NCI-H2171 treated with DMSO at 0.1 percent for 48 hours (cell line): ENCODE measurements at regions not wholly inside any gene's neighbourhood (a gene's known extent, or its start where the extent isn't known, plus 50 kb on each side); places are given as distances from the start of the nearest gene placed in this dataset.
"Not testable (repeated sequence)": the region's sequence is repeated elsewhere in the genome, so short reads cannot be mapped to it uniquely, and the experiment has no call there.

ENCODE experiments used
- DNase-seq: peaks from one replicate; lab custom pipeline; 2025; lab: John Stamatoyannopoulos, UW

DNA sequence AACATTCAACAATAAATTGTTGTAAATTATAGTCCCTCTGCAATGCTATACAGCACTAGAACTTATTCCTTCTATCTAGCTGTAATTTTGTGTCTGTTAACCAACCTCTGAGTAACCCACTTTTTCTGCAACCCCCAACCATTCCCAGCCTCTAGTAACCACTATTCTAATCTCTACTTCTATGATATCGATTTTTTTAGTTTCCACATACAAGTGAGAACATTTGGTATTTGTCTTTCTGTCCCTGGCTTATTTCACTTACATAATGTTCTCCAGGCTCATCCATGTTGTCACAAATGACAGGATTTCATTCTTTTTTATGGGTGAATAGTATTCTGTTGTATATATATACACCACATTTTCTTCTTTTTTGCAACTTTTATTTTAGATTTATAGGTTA lies 147.6 kb downstream of the MAIP1 start:
- no peak for DNase-seq

DNA sequence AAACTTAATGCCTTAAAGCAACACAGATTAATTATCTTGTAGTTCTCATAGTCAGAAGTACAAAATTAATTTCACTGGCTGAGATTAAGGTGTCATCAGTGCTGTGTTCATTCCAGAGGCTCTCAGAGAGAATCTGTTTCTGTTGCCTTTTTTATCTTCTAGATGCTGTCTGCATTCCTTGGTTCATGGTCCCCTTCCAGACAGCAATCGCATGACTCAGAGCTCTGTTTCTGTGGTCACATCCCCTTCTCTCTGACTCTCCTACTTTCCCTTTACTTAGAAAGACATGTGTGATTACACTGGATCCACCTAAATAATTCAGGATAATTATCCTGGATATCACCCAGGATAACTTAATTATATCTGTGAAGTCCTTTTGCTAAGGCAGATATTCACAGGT lies 148.6 kb downstream of the MAIP1 start:
- DNase-seq, result no peak

DNA sequence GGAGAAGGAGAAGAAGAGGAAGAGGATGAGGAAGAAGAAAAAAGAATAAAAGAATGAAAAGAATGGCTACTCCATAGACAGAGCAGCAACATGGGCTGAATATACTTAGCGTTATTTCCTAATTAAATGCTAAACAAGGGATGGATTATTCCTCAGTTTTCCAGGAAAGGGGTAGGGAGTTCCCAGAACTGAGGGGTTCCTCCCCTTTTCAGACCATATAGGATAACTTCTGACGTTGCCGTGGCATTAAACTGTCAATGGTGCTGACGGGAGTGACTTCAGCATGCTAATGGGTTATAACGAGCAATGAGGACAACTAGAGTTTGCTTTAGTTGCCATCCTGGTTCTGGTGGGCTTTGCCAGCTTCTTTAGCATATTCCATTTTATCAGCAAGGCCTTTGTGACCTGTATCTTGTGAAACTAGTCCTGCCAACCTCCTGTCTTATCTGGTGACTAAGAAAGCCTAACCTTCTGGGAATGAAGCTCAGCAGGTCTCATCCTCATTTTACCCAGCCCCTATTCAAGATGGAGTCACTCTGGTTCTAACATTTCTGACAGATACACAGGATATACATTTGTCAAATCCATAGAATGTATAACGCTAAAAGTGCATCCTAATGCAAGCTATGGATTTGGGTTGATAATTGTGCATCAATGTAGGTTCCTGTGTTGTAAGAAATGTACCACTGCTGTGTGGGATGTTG lies 152.3 kb downstream of the MAIP1 start:
- DNase-seq, result no peak

DNA sequence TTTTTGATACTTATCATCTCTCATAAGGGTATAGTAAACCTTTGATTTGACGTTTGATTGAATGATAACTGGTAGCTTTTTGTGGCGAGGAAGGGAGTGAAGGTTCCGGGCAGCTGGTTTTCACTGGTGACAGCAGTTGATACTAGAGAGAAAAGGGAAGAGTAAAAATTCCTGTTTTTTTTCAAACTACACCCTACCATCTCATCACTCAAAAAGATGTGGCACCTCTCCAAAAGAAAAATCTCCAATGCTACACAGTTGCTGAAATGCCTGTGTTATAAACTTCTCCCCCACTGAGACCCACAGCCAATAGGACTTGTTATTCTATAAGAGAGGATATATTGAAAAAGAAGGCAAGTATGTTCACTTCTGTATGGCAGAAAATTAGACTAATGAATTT lies 154.0 kb downstream of the MAIP1 start:
- no peak for DNase-seq

DNA sequence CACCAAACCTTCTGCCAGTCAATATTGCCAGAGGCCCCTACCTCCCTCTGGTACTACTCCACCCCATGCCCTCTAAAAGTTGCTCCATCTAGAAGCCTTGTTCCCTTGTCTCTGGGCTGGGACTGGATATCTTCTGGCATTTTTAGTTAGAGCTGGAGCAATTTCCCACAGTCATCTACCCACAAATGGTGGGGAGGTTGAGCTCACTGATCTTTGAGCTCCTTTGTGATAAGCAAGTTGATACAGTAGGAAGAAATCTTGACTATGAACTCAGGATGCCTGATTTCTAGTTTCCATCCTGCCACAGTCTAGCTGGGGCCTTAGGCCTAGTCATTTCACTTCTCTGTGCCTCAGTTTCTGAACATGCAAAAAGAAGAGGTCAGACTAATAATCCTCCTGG lies 155.0 kb downstream of the MAIP1 start:
- DNase-seq, result no peak

DNA sequence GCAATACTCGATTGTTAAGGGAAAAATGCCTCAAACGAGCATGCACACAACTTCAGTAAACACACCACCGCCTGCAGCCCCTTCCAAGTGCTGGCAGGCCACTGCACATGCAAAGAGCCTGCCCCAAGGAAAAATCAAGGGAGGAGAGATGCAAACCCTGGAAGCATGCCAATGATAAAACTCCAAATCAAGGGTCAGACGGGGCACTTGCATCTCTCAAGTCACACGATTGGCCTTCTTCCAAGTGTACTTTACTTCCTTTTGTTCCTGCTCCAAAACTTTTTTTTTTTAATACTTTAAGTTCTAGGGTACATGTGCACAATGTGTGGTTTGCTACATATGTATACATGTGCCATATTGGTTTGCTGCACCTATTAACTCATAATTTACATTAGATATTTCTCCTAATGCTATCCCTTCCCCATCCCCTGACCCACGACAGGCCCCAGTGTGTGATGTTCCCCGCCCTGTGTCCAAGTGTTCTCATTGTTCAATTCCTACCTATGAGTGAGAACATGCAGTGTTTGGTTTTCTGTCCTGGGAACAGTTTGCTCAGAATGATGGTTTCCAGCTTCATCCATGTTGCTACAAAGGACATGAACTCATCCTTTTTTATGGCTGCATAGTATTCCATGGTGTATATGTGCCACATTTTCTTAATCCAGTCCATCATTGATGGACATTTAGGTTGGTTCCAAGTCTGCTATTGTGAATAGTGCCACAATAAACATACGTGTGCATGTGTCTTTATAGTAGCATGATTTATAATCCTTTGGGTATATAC lies 157.8 kb downstream of the MAIP1 start:
- not testable (repeated sequence) for DNase-seq

DNA sequence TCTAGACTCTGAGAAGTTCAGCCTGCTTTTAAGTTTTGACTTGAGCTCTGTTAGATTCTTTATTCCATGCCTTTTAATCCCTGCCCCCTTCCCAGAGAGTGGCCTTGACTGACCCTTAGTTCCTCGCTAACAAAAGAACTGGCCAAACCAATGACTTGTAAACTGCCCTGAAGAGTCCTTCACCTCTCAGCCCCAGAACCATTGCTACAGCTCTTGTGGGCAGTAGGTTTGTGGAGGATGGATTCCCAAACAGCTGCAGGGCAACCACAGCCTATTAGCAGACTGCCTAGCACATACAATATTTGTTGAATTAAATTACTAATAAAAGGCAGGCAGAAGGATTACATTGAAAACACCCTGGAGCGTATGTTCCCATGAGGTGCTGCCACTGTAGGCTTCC lies 163.9 kb downstream of the MAIP1 start:
- no peak for DNase-seq

DNA sequence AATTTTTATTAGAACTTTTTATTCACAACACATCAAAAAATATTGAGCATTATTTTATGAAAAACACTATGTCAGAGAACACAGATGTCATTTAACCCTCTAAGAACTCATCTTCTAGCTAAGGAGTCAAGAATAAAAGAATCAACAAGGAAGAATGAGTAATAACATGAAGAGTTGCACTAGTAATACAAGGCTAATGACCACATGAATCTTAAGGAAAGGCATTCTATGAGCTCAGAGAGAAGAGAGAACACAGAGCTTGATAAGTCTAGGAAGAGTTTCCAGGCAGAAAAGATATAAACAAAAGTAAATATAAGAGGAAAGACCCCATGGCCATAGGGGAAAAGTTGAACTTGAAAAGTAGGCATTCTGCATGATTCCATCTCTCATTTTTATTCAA lies 166.5 kb downstream of the MAIP1 start:
- no peak for DNase-seq

DNA sequence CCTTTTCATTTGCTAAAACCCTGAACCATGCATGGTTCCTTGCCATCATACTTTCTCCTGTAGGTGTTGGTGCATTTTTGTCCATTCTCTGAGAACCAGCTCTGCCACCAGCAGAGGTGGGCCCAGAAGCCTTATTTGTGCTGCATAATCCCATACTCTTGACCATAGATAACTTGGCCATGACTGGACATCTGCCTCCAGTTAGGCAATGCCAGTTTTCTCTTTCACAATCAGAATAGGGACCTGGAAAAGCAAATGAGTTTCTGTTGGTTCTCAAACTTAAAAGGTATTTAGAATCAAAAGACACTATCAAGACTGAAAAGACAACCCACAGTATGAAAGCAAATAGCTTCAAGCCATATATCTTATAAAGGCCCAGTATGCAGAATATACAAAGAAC lies 167.3 kb downstream of the MAIP1 start:
- DNase-seq, result no peak

DNA sequence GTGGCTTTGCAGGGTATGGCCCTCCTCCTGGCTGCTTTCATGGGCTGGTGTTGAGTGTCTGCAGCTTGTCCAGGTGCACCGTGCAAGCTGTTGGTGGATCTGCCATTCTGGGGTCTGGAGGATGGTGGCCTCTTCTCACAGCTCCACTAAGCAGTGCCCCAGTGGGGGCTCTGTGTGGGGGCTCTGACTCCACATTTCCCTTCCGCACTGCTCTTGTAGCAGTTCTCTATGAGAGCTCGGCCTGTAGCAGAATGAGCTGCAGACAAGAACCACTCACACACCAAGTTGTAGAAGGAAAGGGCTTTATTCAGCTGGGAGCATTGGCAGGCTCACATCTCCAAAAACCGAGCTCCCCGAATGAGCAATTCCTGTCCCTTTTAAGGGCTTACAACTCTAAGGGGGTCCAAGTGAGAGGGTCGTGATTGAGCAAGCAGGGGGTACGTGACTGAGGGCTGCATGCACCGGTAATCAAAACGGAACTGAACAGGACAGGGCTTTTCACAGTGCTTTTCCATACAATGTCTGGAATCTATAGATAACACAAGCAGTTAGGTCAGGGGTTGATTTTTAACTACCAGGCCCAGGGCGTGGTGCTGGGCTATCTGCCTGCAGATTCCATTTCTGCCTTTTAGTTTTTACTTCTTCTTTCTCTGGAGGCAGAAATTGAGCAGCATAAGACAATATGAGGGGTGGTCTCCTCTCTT lies 169.4 kb downstream of the MAIP1 start:
- DNase-seq, result not testable (repeated sequence)

DNA sequence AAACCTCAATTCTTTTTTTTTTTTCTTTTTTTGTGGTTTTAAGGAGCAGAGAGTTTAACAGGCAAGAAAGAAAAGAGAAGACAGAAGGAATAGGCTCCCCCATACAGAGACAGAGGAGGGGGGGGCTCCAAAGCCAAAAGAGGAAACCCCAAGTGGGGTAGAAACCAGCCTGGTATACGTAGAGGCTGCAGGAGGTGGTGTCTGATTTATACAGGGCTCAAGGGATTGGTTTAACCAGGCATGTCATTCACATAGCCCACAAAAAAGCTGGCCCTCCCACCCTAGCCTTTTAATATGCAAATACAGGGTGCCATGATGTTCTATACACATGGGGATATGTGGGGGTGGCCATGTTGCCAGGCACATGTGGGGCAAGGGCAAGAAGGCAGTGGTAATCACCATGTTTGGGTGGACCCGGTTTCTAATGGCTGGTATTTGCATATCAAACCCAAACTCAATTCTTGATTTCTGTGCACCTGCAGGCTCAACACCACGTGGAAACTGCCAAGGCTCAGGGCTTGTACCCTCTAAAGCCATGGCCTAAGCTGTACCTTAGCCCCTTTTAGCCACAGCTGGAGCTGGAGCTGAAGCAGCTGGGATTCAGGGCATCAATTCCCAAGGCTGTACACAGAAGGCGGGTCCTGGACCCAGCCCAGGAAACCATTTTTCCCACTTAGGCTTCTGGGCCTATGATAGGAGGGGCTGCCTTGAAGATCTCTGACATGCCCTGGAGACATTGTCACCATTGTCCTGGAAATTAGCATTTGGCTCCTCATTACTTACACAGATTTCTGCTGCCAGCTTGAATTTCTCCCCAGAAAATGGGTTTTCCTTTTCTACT lies 170.3 kb downstream of the MAIP1 start:
- peak; percentile 18 for DNase-seq

DNA sequence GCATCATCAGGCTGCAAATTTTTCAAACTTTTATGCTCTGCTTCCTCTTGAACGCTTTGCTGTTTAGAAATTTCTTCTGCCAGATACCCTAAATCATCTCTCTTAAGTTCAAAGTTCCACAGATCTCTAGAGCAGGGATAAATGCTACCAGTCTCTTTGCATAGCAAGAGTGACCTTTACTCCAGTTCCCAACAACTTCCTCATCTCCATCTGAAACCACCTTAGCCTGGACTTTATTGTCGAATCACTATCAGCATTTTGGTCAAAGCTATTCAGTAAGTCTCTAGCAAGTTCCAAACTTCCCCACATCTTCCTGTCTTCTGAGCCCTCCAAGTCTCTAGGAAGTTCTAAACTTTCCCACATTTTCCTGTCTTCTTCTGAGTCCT lies 170.9 kb downstream of the MAIP1 start:
- not testable (repeated sequence) for DNase-seq

DNA sequence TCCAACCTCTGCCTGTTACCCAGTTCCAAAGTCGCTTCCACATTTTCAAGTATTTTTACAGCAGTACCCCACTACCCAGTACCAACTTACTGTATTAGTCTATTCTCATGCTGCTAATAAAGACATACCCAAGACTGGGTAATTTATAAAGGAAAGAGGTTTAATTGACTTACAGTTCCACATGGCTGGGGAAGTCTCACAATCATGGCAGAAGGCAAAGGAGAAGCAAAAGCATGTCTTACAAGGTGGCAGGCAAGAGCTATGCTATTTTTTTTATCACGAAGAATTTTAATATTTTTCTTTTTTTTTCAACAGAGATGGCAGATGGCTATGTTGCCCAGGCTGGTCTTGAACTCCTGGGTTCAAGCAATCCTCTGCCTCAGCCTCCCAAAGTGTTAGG lies 171.3 kb downstream of the MAIP1 start:
- not testable (repeated sequence) for DNase-seq

DNA sequence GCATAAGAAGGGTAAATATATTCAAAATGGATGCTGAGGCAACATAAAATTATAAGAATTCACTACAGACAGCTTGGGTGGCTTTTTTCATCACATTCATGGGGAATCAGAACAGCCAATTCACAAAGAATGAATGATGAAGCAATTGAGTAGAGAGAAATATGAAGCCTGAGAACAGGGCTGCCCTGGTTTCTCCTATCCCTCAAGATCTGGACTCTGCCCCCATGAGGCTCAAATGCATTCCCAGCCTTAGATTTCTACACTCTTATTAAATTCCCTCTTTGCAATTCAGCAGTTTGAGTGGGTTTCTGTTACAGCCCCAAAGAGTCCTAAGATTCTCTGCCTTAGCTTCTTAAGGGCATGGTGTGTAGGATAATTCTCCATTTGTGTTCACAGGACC lies 172.5 kb downstream of the MAIP1 start:
- no peak for DNase-seq

DNA sequence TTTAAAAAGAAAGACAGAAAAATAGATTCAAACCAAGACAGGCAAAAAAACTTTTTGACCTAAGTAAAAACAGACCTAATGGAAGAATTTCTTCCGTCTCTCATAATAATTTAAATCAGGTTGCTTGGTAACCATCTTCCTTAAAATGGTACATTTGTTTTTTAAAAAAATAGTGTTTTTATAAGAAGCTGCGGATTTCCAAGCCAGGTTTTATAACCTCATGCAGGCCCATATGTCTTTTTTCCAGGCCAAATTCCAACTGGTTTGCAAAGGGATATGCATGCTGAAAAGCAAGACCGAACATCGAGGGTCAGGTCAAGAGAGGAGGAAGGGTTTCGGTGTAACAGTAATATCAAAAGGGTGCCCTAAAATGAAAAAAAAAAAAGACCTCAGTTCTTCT lies 172.9 kb downstream of the MAIP1 start:
- no peak for DNase-seq

DNA sequence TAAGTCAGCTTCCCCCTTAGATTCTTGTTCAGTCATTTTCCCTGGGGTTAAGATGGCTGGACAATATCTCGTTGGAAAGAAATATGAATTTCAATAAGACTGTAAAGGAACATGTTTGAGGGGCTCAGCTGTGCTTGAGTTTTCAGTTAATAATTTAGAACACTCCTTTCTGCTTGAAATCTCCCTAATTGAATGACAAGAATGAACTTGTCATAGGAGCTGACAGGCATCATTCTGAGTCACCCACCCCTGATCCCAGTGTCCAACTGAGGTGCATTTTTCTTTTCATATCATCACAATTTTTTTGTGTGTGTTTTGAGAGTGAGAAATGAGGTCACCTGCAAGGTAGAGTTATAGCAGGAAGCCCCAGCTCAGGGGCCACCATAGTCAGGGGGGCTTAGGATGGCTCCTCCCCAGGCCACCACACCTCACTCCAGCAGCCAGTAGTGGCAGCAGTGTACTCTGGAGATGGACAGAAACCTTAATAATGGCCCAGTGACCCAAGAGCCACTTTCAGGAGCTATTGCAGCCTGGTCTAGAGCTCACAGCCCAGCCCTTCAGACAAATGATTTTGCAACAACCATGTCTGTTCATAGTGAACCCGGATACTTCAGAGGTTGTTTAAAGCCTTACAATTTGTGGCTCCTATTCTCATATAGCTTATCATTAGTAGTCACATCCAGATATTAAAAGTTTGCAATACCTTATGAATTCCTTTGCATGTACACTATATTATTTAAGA lies 174.5 kb downstream of the MAIP1 start:
- peak; percentile 66 for DNase-seq

DNA sequence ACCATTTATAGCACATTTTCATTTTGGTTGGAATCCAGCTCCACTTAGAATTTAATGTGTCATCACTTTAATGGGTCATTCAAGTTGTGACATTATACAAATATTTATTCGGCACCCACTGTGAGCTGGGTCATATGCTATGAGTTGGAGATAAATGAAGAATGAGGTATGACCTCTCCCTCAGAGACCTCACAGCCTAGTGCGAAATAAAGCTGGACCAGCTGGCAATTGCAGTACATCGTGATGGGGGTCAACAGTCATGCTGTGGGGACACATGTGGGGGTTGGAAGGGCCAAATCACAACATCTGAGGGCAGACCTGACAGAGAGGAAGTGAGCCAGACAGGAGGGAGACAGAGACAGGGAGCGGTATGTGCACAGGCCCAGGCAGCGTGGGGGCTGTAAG lies 175.4 kb downstream of the MAIP1 start:
- no peak for DNase-seq

DNA sequence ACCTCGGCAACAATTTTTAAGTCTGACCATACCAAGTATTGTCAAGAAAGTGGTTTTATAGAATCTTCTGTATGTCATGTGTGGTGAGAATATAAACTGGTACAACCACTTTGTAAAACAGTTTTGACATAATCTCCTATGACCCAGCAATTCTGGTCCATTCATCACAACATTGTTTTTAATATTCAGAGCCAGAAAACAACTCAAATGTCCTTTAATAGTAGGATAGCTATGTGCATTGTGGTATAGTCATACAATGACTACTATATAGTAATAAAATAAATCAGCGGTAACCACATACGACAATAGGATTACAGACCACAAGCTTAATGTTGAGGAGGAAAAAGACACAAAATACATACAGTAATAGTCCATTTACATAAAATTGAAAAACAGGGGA lies 175.2 kb upstream of the SPATS2L start:
- no peak for DNase-seq

DNA sequence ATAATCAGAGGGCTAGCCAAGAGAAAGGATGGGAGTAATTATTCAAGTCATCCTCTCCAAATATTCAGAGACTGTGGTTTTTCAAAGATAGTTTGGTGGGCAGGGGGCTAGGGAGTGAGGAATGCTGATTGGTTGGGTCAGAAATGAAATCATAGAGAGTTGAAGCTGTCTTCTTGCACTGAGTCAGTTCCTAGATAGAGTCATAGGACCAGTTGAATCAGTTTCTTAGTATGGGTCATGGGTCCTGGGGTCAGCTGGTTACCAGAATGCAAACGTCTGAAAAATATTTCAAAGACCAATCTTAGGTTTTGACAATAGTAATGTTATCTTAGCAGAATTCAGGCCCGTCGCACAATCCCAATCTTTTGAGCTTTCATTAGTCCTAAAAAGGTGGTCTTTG lies 171.4 kb upstream of the SPATS2L start:
- DNase-seq, result no peak

DNA sequence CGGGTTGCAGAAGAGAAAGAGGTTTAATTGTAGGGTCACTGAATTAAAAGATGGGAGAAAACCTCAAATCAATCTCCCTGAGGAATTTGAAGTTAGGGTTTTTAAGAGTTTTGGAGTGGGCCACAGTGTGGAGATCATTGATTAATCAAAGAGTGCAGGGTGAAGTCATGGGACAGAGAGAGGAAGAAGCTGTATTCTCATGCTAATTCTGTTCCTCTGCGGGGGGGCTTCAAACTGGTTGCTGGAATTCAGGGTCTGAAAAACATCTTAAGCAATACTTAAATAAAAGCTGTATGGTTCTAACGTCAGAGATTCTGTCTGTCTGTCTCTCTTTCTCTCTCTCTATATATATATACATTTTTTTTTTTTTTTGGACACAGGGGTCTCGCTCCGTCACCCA lies 169.8 kb upstream of the SPATS2L start:
- DNase-seq, result no peak

DNA sequence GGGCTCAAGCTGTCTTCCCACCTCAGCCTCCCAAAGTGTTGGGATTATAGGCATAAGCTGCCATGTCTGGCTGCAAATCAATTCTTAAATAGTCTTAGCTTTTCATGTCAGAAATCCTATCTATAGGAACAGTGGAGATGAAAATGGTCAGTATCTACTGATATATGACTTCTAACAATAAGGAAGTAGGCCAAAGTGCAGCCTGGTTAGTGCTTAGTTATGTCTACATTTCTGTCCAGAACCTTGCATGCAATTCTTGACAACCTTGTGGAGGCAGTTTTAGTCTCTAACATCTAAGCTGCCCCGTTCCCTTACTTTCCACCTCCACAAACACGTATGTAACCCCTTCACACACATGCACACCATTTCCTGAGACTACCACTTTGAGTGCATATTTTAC lies 169.2 kb upstream of the SPATS2L start:
- DNase-seq, result no peak

DNA sequence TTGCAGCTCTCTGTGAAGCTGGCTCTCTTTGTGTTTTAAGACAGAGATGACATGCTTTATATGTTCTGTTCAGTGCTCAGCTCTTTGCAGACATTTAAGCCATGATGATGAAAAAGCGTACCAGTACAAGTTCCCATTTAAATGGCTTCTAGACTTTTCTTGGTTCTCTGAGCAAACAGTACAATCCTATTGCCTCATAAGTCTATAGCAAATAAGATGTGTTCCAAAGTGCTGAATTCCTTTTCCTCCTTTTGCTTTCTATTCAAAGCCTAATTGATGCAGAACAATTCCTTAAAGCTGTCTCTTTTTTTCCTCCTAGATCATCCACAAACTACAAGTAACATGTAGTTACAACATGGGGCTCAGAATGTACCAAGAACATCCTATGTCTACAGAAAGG lies 168.8 kb upstream of the SPATS2L start:
- DNase-seq, result no peak
